ENCODE measurements at regions not wholly inside any gene's neighbourhood (a gene's known extent, or its start where the extent isn't known, plus 50 kb on each side); places are given as distances from the start of the nearest gene placed in this dataset.

GRCh38 chr4:38609614-38610013 is 54.4 kb upstream of the KLF3 start:
- DNase-seq, result no peak

GRCh38 chr4:38610521-38610920 is 53.5 kb upstream of the KLF3 start:
- no peak for DNase-seq

- no peak for DNase-seq
Measured at GRCh38 chr4:38610966-38611431, 53.0 kb upstream of the KLF3 start.

GRCh38 chr4:38611676-38612075 is 52.3 kb upstream of the KLF3 start:
- DNase-seq, result no peak

GRCh38 chr4:38612646-38613414 is 51.2 kb upstream of the KLF3 start:
- DNase-seq, result no peak

All from activated CD4-positive, alpha-beta T cell treated with anti-CD3 and anti-CD28 coated beads, Interleukin-2, amount 50 U/mL, for 48 hours (primary cell).